DMS 273 (cell line): ENCODE measurements at regions not wholly inside any gene's neighbourhood (a gene's known extent, or its start where the extent isn't known, plus 50 kb on each side); places are given as distances from the start of the nearest gene placed in this dataset.

Experiments
- DNase-seq: peaks from one replicate; lab custom pipeline; 2025; ENCODE audit not compliant: unreplicated experiment; lab: John Stamatoyannopoulos, UW

GRCh38 chr1:117798550-117798949, 130.9 kb downstream of the GDAP2 start:
- DNase-seq = no peak

DNA sequence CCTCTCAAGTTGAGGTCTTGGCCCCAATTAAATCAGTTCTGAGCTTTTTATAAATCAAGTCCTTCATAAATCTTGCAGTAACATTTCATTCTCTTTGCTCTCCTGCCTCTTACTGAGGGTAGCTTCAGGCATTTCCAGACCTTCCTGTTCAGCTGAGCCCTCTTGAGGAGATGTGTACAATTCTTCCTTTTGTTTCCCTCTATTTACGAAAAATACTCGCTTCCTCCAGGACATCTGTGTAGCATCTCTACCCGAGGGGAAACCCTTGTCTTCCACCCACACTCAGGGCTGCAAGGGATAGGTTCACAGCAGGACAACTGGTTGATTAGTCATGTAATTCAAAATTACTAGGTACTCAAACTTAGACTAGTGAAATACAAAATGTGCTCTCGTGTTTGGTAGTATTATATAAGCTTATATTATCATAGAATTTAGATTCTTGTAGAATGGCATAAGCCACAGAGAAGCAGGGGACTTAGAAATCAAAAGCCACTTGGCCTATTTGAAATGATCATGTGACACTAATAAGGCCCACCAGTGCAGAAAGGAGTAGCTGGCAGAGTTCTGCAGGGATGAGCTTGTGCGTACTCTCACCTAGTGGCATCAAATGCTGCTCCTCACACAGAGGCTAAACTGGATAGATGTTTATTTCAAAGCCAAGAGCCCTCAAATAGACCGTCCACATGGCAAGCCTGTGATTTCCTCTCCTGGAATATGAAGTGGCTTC, 126.7 kb downstream of the GDAP2 start:
- no peak for DNase-seq

GRCh38 chr1:117803318-117803717, 126.1 kb downstream of the GDAP2 start:
- DNase-seq = no peak

- DNase-seq = peak; percentile 42
These were observed 119.7 kb downstream of the GDAP2 start for GRCh38 chr1:117809764-117810163.

- DNase-seq = peak; percentile 13
These were observed 118.9 kb downstream of the GDAP2 start for GRCh38 chr1:117810553-117810952.

DNA sequence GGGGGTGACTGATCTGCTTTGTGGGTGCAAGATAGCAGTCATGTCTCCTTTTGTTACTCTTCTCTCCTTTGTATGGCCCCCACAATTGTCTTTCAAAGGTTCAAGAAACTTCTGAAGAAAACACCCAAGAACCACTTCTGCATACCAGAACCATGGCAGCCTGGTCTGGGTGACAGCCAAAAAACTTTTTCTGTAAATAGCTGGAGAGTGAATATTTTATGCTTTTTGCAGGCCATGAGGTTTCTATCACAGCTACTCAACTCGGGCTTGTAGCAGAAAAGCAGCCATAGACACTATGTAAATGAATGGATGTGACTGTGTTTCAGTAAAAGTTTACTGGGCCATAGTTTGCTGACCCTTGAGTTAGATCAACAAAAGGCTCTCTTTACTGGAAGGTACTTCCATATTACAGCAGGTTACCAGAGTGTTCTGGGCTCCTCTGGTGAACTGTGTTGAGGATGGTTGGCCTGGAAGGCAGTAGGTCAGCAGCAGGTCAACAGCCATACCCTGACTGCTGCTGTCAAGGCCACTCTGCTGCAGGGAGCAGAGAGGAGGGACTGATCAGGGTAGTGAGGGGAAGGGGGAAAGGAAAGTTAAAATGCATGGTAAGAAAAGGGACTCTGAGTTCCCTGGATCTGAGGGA, 116.4 kb downstream of the GDAP2 start:
- no peak for DNase-seq
